ENCODE measurements at regions not wholly inside any gene's neighbourhood (a gene's known extent, or its start where the extent isn't known, plus 50 kb on each side); places are given as distances from the start of the nearest gene placed in this dataset.
"Not testable (repeated sequence)": the region's sequence is repeated elsewhere in the genome, so short reads cannot be mapped to it uniquely, and the experiment has no call there.

DNA sequence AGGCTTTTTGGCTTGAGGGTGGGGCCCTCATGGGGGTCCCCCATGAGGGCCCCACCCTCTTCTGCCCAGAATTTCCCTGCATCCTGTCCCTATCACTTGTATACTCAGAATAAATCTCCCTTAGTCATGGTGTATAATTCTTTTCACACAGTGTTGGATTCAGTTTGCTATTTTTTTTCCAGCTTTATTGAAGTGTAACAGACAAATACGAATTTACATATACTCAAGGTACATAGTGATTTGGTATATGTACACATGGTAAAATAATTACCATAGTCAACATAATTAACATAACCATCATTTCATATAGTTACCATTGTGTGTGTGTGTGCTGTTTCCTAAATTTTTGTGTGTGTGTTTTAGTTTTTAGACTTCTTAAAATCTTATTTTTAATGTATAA is 289.4 kb downstream of the CNTNAP3B start:
- not testable (repeated sequence) for DNase-seq (ENCODE audit: low spot score)

DNA sequence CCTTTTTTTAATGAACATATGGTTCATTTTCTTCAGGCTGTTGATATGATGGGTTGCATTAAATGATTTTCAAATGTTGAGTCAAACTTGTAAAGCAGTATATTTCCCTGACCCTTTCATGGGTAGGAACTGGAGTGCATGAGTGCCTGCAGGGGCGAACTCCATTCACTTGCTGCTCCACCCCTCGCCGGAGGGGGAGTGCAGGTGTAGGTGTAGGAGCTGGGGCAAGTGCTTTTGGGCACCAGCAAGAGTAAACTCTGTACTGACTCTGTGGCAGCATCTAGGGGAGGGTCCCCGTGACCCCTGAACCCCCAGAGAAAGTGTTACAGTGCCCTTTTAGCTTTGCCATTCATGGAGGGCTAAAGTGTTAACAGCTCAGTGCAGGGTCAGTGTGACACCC is 290.3 kb downstream of the CNTNAP3B start:
- not testable (repeated sequence) for DNase-seq (ENCODE audit: low spot score)

DNA sequence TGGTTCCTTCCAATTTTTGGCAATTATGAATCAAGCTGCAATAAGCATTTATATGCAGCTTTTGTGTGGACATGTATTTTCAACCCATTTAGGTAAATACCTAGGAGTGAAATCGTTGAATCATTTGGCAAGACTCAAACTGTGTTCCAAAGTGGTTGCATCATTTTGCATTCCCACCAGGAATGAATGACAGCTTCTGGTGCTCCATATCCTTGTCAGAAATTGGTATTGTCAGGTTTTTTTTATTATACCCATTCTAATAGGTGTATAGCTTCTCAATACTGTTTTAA is 290.7 kb downstream of the CNTNAP3B start:
- not testable (repeated sequence) for DNase-seq (ENCODE audit: low spot score)

DNA sequence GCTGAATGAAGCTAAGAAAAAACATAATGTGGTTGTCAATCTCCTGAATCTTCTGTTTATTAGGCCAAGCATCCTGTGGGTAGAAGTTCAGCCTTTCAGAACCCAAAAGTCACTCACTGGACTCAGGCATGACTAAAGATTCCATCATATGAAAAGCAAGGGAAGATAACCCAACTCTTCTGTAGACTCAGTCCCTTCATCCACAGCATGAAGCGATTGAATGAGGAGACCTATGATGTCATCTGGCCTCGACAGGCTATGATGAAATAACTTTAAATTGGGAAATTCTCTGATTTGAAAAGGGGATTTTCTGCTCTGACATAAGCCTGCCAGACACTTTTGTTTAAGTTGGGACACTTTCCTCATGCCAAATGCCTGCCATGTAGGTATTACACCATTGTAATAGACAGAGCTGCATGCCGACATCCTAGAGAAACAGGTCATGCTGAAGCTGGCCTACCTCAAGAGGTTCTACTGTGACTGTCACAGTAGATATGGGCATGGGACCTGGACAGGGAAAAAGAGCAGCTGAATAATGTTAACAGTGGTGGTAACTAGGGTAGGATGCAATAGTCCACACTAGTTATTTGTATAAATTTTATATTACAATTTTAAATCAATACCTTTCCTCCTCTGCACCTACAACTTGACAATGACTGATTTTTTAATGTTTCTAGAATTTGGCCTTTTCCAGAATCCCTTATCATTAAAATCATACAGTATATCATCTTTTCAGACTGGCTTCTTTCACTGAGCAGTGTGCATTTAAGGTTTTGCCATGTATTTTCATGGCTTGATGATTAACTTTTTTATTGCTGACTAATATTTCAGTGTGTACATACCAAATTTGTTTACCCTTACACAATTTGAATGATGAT is 291.3 kb downstream of the CNTNAP3B start:
- DNase-seq (ENCODE audit: low spot score) = not testable (repeated sequence)

DNA sequence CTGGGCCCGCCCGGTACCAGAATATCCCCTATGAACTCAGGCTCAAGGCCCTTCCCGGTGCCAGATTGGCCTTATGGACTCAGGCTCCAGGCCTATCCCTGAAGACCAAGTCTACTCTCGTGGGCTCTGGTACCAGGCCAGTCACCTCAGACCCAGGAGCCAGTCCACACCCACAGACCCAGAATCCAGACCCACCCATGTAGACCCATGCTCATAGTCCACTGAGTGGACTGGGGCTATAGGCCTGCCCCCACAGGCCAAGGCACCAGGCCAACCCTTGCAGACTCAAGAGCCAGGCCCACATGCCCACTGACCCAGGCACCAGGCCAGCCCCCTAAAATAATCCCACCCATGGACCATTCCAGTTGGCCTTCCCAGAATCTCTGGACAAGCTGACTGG is 296.1 kb downstream of the CNTNAP3B start:
- DNase-seq (ENCODE audit: low spot score) = not testable (repeated sequence)

DNA sequence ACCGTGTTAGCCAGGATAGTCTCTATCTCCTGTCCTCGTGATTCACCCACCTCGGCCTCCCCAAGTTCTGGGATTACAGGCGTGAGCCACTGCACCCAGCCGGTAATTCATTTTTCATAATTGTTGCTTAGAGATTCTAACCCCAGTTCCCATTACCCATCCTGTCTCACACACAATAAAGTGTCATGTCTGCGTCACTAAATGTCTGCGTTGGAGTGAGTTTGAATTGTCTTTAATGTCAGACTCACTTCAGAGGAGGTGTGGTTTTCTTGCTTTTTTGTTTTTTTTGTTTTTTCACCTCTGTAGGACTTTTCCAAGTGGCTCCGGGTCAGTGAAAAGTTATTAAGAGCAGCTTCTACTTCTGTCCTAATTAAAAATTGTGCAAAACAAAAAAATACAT is 304.5 kb downstream of the CNTNAP3B start:
- DNase-seq (ENCODE audit: low spot score) = not testable (repeated sequence)

DNA sequence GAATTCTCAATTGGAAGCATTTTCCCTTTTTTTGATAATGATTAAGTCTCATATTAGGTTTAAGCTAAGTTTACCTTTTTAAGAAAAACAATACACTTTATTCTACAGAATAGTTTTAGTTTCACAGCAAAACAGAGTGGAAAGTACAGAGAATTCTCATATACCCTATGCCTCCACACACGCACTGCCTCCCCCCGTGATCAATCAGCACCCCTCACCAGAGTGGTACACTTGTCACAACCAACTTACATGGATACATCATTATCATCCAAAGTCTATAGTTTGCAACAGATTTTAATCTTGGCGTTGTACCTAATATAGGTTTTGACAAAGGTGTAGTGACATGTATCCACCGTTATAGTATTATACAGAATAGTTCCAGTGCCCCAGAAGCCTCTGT is 326.5 kb downstream of the CNTNAP3B start:
- DNase-seq (ENCODE audit: low spot score) = not testable (repeated sequence)

DNA sequence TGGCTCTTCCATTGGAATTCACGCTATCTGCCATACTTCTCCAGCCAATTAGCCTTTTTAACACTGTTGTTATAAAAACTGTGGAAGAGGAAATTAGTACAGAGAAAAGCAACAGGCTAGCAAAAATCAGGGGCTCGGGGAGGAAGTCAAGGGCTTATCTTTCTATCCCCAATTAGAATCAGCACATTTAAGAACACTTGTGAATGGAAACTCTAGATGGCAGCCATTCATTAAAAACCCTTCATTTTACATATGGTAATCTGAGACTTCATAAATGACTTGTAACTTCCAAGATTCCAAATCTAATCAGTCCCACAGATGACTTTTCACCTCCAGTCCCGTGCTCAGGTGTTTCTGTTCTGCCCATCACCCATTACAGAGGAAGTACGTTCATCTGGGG is 330.5 kb downstream of the CNTNAP3B start:
- DNase-seq (ENCODE audit: low spot score) = not testable (repeated sequence)

DNA sequence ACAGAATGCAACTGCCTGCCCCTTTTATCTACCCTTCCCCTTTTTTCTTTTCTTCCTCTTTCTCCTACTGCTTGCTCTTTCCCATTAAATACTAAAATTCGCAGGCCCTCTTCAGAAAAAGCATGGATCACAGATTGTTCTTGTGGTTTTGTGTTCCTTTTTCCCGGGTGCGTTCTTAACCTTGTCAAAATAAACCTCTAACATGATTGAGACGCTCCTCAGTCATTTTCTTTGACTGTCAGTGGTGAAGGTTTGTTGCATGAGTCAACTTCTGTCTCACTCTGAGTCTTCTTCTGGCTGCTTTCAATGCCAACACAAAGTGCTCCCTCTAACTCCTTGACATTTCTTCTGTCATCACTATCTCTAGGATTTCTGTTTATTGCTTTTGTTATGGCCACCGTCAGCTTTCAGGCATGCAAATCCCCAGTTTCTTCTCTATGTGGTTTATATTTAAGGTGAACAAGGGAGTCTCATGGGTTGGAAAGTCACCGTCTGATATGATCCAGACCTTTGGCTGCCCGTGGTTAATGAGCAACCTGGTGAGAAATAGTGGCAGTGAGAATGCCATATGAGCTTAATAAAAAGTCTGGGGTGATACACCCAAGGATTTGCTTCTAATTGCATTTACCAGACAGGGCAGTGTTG is 338.4 kb downstream of the CNTNAP3B start:
- DNase-seq (ENCODE audit: low spot score) = peak; percentile 37

DNA sequence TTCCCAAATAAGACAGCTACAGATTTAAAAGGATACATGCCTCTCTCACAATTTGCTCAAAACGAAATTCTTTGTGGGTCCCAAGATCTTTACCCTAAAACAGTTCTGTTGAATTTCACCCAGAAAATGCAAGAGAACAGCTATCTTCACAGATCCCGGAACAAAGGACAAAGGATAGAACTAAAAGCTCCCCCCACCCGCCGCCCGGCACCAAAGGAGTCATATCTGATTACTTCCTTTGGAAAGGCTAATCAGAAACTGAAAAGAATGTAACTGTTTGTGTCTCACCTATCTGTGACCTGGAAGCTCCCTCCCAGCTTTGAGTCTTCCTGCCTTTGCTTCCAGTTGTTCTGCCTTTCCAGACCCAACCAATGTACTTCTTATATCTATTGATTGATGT is 339.2 kb downstream of the CNTNAP3B start:
- DNase-seq (ENCODE audit: low spot score) = not testable (repeated sequence)

DNA sequence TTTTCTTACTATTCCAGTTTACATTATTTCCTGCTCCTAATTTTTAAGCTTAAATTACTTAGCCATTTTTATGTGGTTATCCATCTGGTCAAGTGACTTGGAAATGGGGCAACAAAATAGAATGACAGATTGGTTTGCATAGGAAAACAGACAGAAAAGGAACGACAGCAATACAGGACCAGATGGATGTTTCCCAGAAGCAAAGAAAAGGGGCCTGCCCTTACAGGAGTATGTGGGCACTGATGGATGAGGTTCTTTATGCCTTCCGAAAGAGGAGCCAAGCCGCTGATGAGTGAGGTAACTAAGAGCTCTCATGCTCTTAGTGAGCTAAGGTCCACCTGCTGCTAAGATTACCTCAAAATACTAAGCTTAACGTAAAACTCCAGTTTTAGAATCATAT is 339.8 kb downstream of the CNTNAP3B start:
- DNase-seq (ENCODE audit: low spot score) = not testable (repeated sequence)

DNA sequence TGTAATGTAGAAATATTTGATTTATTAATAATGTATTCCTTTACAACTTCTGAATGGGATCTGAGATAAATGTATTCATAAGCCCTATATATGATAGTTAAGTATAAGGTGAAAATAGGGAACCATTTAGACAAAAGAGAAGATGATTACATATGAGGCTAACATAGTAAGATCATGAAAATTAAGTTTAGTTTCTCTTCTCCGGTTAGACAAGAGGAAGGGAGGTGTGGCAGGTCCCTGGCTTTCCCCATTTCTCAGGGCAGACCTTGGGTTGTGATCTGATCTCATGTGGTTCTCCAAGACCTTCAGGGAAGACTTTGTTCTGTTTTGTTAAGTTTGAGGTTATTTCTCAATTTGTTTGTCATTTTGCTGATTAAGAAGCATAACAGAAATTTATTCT is 341.3 kb downstream of the CNTNAP3B start:
- not testable (repeated sequence) for DNase-seq (ENCODE audit: low spot score)

DNA sequence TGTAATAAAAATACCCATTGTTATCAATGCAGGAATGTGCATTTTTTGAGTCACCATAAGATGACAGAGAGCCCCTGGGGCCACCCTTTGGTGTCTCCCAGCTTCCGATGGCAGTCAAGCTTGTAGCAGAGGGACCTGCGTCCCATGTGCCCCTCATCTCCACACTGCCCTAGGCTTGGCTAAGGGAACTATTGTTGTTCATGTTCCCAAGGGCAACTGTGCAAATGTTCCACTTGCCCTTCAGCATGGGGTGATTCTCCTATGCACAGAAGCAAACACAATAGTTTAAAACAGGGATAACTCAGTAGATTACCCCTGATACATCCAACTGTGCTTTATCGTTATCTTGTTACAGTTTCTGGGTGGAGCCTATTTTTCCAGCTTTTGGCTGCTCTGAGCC is 342.0 kb downstream of the CNTNAP3B start:
- DNase-seq (ENCODE audit: low spot score) = not testable (repeated sequence)

DNA sequence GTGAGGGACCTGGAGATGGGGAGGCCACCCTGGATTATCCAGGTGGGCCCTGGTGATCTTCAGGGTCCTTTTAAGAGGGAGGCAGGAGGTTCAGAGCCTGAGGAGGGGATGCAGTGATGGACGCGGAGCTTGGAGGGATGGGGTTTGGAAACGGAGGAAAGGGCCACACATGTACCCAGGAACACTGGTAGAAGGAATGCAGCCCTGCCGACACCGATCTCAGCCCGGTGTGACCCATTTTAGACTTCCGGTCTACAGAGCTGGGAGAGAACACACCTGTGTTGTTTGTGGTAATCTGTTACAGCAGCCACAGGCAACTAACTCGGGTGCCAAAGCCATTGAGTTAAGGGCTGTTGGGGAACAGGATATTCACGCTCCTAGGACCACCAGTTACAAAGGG is 345.2 kb downstream of the CNTNAP3B start:
- DNase-seq (ENCODE audit: low spot score) = not testable (repeated sequence)

DNA sequence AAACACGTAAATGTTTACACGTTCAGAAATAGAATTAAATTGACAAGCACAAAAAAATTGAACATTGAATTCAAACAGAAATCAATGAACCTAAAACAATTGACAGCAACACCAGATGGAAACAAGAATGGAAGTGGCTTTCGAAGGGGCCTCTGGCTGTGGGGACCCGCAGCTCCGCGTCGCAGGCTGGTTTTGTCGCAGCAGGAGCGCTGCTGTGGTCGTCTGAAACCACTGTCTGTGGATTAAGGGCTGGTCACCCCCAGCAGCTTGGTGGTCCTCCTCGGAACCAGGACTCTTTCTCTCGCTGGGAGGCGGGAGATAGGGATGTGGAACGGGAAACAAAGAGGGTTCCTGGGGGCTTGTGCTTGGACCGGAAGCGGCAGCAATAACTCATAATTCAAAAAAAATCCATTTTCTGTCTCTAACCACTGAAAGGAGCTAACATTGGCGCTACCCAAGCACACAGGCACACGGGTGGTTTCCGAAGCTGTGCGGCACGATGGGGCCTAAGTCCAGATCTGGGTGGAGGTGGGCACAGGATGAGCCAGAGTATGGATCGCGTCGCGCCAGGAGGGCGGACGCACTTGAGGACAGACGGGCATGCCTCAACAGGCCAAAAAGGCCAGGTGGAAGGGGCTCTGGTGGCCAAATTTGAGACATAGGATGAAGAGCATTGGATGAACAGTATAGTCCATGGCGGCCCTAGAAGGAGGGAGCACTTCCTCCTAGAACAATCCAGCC is 346.0 kb downstream of the CNTNAP3B start:
- not testable (repeated sequence) for DNase-seq (ENCODE audit: low spot score)

DNA sequence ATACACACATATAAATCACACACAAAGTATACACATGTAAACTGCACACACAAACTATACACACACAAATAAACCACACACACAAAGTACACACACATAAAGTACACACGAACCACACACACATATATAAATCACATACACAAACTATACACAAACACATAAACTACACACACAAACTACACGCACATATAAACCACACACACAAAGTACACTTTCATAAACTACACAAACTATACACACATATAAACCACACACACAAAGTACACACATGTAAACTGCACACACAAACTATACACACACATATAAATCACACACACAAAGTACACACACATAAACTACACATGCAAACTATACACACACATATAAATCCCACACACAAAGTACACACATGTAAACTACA is 347.3 kb downstream of the CNTNAP3B start:
- not testable (repeated sequence) for DNase-seq (ENCODE audit: low spot score)

DNA sequence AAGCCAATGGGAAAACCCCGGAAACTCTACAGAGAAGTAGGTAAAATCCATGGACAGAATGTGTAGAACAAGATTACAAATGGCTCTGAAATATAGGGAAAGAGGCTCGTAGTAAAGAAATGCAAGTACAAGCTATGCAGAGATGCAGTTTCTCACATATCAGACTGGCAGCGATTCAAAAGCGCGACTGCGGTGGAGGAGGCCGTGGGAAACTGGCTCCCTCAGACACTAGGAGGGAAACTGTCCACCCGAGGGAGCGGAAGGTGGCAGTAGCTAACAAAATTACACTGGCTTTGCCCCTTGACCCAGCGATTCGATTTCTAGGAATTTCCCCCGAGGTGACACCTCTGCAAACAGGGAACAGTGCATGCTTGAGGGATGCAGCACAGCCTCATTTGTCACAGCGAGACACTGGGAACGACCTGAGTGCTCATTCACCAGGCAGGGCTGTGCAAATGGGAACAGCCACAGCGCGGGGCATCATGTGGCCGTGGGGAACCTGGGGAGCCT is 349.3 kb downstream of the CNTNAP3B start:
- DNase-seq (ENCODE audit: low spot score) = not testable (repeated sequence)

DNA sequence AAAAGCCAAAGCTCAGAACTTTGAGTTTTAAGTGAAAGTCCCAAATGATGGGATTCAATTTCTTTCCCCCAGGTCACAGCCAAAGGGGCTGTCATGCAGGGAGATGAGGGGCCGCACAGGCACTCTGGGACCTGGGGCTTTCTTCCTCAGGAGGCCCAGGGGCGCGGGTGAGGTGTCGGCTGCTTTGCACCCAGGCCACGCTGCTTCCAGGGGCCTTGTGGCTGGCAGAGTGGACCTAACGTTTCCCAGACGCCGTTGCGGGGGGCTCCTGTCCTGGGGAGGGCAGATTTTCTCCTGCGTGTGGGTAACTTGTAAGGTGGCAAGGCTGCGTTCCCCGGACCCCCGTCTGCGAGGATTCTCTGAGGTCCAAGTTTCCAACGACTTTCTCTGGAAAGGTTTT is 350.0 kb downstream of the CNTNAP3B start:
- not testable (repeated sequence) for DNase-seq (ENCODE audit: low spot score)

DNA sequence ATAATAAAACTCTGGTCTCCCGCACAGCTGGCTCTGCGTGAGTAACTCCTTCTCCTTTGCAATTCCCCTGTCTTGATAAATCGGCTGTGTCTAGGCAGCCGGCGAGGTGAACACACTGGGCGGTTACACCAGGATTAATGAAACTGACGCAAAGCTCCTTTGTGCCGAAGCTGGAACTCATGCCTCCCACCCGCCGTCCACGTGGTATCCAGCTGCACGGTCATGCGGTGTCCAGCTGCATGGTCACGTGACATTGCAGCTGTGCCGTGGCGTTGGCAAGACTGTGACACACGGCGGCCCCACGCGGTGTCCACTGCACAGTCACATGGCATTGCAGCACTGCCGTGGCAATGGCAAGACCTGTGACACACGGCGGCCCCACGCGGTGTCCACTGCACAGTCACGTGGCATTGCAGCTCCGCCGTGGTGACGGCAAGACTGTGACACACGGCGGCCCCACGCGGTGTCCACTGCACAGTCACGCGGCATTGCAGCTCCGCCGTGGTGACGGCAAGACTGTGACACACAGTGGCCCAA is 350.6 kb downstream of the CNTNAP3B start:
- not testable (repeated sequence) for DNase-seq (ENCODE audit: low spot score)

DNA sequence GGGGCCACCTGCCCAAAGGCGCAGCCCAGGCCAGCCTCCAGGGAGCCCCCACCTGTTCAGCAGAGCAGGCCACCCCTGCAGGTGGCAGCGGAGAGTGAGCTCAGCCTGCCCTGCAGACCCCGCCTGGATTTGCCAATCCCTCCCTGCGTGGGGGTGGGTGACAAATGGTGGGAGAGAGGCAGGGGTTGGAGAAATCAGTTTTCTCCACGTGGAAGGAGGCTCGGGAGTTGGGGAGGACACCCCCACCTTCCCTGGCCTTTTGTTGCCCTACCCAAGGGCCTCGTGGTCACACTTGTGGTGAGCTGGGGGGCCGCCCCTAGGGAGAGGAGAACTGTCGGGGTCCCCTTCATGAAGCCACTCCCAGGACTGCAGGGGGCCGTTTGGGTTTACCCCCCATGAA is 351.7 kb downstream of the CNTNAP3B start:
- DNase-seq (ENCODE audit: low spot score) = not testable (repeated sequence)

DNA sequence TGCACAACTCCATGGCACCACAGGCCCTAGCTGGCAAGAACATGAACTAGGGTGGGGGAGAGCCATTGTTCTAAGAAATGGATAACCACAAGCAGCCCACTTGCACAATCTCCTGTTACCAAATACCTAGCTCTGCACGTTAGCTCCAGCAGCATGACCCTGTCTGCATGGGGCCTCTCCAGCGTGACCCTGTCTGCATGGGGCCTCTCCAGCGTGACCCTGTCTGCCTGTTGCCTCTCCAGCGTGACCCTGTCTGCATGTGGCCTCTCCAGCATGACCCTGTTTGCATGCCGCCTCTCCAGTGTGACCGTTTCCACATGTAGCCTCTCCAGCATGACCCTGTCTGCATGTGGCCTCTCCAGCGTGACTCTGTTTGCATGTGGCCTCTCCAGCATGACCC is 356.7 kb downstream of the CNTNAP3B start:
- DNase-seq (ENCODE audit: low spot score) = not testable (repeated sequence)

DNA sequence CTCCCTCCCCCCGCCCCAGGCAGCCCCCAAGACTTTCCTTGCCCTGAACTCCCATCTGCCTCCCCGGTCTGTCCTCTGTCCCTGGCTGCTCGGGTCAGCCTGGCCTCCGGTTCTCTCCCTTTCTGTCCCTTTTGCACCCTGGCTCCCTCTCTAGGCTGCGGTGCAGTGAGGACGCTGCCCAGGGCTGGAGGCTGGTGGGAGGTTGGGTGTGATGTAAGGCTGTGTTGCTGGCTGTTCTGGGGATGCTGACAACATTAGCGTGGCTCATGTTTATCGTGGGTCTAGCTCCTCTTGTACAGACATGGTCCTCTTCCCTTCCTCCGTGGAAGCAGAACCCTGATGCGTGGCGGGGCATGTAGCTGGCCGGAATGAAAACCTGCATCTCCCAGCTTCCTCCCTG is 357.5 kb downstream of the CNTNAP3B start:
- DNase-seq (ENCODE audit: low spot score) = not testable (repeated sequence)
